ENCODE measurements at regions not wholly inside any gene's neighbourhood (a gene's known extent, or its start where the extent isn't known, plus 50 kb on each side); places are given as distances from the start of the nearest gene placed in this dataset.

DNA sequence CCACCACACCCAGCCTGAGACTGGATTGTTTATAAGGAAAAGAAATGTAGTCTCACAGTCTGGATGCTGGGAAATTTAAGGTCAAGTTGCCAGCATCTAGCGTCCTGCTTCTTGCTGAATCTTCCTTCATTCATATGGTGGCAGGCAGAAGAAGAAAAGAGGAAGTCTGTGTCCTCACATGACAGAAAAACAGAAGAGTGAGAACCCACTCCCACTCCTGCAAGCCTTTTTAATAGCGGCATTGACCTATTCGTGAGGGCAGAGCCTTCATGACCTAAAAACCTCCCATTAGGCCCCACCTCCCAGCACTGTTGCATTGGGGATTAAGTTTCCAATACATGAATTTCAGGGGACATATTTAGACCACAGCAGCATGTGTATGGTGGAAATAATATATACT is 160.8 kb upstream of the BMP2 start:
- Histone ChIP-seq H3K9me3 (no peaks in the 10 kb centered on the region), H3K27ac (no peak overlapping the region), H3K36me3 (no peaks in the 10 kb centered on the region), H3K4me3 (no peak overlapping the region), H3K4me1 (ENCODE audit: control insufficient read depth in 1 of 2, low read depth in 2 of 2) (no peaks in the 10 kb centered on the region), H3K27me3 (replicated peaks; ENCODE audit: insufficient read depth) (no peaks in the 10 kb centered on the region)
- ATAC-seq (ENCODE audit: insufficient number of reproducible peaks, low FRiP score, low read depth) (no peak), DNase-seq (ENCODE audit: low spot score) (no peak)
- TF ChIP-seq, protein P1, sequence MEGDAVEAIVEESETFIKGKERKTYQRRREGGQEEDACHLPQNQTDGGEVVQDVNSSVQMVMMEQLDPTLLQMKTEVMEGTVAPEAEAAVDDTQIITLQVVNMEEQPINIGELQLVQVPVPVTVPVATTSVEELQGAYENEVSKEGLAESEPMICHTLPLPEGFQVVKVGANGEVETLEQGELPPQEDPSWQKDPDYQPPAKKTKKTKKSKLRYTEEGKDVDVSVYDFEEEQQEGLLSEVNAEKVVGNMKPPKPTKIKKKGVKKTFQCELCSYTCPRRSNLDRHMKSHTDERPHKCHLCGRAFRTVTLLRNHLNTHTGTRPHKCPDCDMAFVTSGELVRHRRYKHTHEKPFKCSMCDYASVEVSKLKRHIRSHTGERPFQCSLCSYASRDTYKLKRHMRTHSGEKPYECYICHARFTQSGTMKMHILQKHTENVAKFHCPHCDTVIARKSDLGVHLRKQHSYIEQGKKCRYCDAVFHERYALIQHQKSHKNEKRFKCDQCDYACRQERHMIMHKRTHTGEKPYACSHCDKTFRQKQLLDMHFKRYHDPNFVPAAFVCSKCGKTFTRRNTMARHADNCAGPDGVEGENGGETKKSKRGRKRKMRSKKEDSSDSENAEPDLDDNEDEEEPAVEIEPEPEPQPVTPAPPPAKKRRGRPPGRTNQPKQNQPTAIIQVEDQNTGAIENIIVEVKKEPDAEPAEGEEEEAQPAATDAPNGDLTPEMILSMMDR (IDR thresholded peaks at IDR 0.05): no peak

DNA sequence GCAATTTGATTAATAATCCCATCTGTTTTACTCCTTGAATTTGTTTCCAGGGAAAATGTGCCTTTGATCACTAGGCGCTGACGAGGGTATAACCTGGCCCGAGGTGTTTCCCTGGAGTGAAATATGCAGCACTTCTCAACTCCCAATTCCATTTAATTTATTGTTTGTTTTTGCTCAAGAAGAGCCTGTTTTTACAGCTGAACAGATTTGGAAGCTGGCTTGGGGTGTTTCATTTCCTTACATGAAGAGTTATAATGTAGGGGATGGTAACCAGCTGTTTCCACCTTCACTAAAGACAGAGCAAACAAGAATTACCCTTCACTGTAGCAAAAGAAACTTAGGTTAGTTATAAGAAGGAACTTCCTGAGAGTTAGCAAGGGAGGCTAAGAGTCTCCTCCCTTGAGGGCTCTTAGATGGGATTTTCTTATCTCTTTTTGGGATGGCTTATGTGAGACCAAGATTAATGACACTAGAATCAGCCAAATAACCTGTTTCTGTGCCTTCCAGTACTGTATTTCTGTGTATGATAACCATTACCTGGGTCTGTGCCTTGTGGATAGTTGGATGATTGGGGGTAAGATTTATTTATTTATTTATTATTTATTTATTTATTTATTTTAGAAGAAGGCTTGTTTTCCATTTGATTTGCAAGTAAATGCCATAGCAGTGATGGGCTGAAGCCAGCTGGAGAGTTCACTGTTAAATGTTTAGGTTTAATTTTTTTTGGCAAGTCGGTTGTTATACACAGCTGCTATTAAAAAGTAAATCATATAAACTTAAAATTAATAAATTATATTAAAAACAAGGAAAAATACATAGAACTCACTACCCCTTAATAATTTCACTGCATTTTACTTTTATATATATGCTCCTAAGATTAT is 162.2 kb upstream of the BMP2 start:
- Histone ChIP-seq H3K4me1 (ENCODE audit: control insufficient read depth in 1 of 2, low read depth in 2 of 2) (no peaks in the 10 kb centered on the region), H3K36me3 (no peaks in the 10 kb centered on the region), H3K27me3 (replicated peaks; ENCODE audit: insufficient read depth) (no peaks in the 10 kb centered on the region), H3K9me3 (no peaks in the 10 kb centered on the region), H3K27ac (no peak overlapping the region), H3K4me3 (no peak overlapping the region)
- no peak for ATAC-seq (ENCODE audit: insufficient number of reproducible peaks, low FRiP score, low read depth)
- TF ChIP-seq, protein P1 (IDR thresholded peaks at IDR 0.05): no peak
- no peak for DNase-seq (ENCODE audit: low spot score)

DNA sequence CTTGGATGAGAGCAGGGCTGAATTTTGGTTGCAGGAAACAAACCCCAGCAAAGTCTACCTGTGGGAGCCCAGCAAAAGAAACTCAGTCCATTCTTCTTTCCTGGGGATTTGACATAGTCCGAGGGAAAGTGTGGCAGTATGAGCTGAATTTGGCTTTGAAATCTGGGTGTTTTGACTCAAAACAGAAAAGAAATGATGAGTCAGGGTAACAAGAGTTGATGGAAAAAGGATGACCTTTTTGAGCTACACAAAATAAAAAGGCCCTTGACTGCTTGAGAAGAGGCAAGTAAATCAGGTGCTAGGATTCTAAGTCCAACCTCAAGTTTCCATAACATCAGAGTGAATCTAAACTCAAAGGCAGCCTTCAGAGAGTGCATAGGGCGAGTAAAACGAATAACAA is 163.3 kb upstream of the BMP2 start:
- no peak for DNase-seq (ENCODE audit: low spot score)
- Histone ChIP-seq H3K9me3 (no peaks in the 10 kb centered on the region), H3K27me3 (replicated peaks; ENCODE audit: insufficient read depth) (no peaks in the 10 kb centered on the region), H3K4me3 (no peak overlapping the region), H3K36me3 (no peaks in the 10 kb centered on the region), H3K4me1 (ENCODE audit: control insufficient read depth in 1 of 2, low read depth in 2 of 2) (no peaks in the 10 kb centered on the region), H3K27ac (no peak overlapping the region)
- TF ChIP-seq, protein P1 (IDR thresholded peaks at IDR 0.05): no peak
- no peak for ATAC-seq (ENCODE audit: insufficient number of reproducible peaks, low FRiP score, low read depth)

- H3K9me3 ChIP-seq: no peaks in the 10 kb centered on the region
- H3K27ac ChIP-seq: no peak overlapping the region
- no peaks in the 10 kb centered on the region for H3K27me3 ChIP-seq (replicated peaks; ENCODE audit: insufficient read depth)
- H3K4me3 ChIP-seq: no peak overlapping the region
- H3K36me3 ChIP-seq: no peaks in the 10 kb centered on the region
- TF ChIP-seq, protein P1 (IDR thresholded peaks at IDR 0.05): no peak
- no peak for DNase-seq (ENCODE audit: low spot score)
- ATAC-seq (ENCODE audit: insufficient number of reproducible peaks, low FRiP score, low read depth): no peak
- H3K4me1 ChIP-seq (ENCODE audit: control insufficient read depth in 1 of 2, low read depth in 2 of 2): no peaks in the 10 kb centered on the region
Observed at GRCh38 chr20:6599876-6600735, 167.4 kb upstream of the BMP2 start.

- ATAC-seq (ENCODE audit: insufficient number of reproducible peaks, low FRiP score, low read depth): no peak
- Histone ChIP-seq H3K4me3 (no peak overlapping the region), H3K27me3 (replicated peaks; ENCODE audit: insufficient read depth) (no peaks in the 10 kb centered on the region), H3K27ac (no peak overlapping the region), H3K9me3 (no peaks in the 10 kb centered on the region), H3K36me3 (no peaks in the 10 kb centered on the region), H3K4me1 (ENCODE audit: control insufficient read depth in 1 of 2, low read depth in 2 of 2) (no peaks in the 10 kb centered on the region)
- DNase-seq (ENCODE audit: low spot score): no peak
- TF ChIP-seq, protein P1 (IDR thresholded peaks at IDR 0.05): no peak
Observed at GRCh38 chr20:6595704-6596103, 171.8 kb upstream of the BMP2 start.
